GM18508 (cell line): ENCODE measurements at regions not wholly inside any gene's neighbourhood (a gene's known extent, or its start where the extent isn't known, plus 50 kb on each side); places are given as distances from the start of the nearest gene placed in this dataset.

Experiments
- ATAC-seq: cut with Tn5 transposase; IDR thresholded peaks from one replicate; pipeline ENCODE4 v1.9.1; 2021; ENCODE audit warnings: moderate number of reproducible peaks; ENCODE audit not compliant: insufficient read depth, unreplicated experiment

DNA sequence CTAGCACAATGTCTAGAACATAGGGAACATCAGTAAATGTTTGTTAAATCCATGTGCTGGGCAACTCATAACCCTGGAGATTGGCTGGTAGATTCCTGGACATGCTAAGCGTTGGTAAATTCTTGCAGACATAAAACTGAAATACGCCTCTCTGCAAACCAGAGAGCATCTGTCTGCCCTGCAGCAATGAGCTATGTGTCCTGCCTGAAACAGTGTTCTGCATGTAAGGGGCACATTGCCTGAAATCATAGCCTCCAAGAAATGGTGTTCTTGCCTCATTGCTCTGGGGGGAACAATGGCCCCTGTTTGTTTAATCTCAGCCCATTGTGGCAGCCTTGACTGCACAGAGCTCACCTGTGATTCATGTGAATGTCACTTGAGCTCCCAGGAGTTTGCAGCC is 113.5 kb upstream of the CCL2 start:
- ATAC-seq, result no peak

DNA sequence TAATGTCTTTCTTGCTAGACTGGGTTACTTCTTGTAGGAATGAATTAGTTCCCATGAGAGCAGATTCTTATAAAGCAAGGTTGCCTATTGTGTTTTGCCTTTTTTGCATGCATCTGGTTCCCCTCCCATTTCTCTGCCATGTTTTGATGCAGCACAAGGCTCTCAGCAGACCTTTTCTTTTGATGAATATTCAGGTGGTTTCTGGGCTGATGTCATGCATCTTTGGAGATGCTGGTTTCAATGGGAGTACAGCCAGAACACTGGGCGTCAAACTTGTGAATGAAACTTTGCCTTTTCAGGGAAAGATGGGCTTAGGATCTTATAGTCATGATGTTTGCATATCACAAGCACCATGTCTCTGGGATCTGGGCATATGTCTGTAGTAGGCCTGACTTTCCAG is 111.7 kb upstream of the CCL2 start:
- no peak for ATAC-seq

DNA sequence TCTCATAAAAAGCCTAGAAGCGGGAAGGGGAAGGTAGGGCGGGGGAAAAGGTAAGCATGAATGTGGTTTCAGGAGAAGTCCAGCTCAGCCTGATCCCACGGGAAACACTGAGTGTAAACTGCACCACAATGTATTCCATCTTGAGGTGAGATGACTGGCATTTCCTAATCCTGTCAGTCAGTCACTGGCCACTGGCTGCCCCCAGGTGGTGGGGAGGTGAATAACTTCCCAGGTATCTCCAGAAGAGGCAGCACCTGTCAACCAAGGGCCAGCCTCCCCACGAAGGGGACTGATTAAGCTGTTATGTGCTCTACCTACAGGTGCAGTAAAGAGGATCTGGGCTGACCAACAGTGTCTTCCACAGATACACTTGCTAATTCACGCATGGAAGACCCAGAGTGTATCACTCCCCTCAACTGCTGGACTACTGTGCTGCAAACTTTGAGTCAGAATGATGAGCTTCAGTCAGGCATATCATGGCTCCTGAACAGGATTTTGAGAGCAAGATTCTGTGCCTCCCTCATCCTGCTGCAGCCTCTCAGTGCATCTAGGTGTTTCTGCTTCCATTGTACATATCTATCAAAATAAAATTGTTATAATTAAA is 108.5 kb upstream of the CCL2 start:
- ATAC-seq, result no peak

DNA sequence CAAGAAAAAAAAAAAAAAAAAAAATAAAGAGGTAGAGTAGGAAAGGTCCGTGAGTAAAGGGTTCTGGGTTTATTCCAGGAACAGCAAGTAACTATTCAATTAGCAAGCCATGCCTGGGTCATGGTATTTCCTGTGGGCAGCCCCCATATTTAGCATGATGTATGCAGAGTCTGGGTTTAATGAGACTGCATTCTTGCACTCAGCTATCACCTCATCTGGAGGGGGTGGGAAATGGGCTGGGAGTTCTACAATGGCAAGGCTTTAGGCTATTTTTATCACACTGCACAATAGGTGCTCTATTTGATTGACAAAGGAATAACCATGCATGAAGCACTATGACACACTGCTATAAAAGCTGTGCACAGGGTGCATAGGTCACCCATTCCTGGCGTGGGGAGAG is 104.0 kb upstream of the CCL2 start:
- no peak for ATAC-seq

DNA sequence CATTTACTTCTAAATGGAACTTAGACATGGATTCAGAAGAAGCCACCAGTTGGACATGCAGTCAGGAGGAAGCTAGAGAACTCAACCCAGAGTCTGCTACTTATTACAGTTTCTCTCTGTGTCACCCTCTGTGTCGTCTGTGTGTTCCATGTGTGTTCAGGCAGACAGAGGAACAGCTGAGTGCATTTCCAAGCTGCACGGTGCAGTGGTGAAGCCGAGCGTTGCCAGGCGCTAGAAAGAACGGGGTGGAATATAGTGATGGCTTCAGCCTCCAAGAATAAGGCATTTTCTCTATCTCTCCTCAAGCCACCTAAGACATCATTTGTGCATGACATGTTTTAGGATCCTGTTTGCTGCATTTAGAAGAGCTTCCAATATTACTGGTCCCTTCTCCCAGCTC is 101.1 kb upstream of the CCL2 start:
- no peak for ATAC-seq

DNA sequence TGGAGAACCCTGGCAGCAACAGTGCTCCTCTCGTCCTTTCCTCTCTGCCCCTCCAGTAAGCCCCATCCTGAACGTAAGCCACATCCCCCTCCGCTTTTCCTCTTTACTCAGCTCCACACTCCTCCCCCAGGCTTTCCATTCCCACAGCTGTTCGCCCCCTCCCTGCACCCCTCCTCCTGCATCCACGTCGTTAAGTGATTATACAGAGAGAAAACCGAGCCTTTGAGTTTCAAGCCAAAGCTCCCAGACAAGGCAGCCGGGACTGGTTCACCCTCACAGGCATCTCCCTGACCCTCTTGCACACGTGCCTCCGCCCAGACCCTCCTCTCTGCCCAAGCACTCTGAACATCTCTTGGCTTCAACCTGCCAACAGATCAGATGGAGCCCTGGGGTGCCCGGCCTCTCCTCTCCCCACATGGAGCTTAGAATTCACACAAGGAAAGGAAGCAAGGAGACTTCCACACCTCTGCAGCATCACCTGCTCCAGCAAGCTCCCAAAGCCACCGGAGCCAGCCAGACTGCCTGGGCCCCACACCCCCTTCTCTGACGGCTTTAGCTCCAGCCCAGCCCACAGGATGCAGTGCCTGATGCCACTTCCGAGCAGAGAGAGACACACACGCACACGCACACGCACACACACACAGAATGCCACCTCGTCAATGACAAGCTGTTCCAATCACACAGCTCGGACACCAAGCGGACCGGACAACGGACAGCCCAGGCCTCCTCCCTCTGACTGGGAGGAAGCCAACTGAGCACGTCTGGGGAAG is 99.9 kb upstream of the CCL2 start:
- no peak for ATAC-seq

DNA sequence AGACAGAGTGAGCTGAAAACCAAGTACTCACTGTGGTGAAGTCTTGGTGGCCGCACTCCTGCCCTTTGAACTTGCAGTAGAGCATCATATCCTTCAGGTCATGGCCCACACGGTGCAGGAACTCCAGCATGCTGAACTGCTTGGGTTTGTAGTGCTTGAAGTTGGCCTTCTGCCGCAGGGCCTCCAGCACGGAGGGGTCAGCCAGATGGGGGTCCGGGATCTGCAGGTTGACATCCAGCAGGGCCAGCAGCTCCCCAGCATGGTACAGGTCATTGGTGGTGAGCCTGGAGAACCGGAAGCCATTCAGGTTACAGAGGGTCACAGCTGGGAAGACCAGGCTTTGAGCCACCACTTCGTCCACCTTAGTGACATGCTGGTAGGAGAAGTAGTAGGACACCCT is 99.1 kb upstream of the CCL2 start:
- ATAC-seq, result no peak

DNA sequence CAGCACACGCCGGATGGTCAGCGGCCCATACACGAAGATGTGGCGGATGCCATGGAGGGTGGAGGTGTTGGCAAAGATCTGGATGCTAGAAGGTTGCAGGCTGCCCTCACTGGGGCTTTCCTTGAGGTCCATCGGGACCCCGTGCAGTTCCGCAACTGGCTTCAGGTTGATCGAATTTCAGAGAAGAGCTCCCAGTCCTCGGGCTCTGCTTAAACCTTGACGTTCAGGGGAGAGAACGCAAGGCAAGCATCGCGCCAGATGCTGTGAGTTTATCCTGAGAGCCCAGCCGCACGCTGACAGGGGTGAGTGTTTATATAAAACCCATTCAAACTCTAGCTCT is 98.7 kb upstream of the CCL2 start:
- ATAC-seq, result no peak

DNA sequence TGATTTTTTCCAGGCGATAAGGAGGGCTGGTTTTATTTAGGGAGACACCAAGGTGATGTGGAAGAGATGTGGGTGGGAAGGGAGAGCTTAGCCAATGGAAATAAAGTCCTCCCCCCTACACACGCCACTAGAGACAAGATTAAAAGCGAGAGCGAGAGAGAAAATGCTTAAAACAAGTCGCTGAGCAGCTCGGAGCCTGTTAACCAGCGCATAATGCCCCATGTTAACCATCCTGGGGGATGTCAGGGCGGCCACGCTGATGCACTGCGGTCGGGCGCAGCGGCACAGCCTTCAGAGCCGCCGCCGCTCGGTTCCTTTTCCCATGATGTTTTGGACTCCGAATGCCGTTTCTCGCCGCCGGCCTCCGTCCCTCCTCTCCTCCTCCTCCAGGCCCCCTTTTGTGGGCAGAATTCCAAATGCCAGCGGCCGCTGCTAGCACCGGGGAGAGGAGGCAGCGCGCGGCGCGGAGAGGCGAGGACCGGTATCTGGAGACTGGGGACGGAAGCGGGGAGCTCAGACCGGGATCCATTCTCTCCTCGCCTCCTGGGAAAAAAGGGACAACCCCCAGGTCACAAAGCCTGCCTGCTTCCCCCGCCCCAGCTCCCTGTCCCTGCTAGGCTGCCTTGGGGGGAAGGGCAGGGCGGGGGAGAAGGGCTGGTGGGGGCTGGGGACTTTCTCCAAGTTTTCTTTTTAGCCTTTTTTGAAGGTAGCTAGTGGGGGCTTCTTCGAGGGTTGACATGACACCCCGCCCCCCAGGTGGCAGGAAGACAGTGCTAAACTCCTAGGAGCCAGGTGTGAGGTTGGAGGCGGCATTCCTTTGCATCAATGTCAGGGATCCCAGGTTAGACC is 98.1 kb upstream of the CCL2 start:
- ATAC-seq, result no peak

DNA sequence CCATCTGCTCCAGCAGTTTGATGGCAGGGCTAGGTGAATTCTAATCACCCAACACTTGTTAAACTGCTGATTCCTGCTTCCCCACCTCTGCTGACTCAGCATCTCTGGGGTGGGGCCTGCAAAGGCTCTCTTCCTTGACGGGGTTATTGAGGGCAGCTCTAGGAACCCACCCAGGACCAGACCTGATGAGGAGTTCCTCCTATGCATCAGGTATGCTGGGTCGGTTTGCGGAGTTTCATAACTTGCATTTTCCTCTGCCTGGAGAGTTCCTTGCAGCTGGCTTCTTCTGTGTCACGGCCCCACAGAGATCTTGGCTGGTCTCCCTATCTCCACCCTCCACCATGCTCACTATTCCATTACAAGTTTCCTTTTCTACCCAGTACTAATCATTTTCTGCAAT is 93.4 kb upstream of the CCL2 start:
- no peak for ATAC-seq

DNA sequence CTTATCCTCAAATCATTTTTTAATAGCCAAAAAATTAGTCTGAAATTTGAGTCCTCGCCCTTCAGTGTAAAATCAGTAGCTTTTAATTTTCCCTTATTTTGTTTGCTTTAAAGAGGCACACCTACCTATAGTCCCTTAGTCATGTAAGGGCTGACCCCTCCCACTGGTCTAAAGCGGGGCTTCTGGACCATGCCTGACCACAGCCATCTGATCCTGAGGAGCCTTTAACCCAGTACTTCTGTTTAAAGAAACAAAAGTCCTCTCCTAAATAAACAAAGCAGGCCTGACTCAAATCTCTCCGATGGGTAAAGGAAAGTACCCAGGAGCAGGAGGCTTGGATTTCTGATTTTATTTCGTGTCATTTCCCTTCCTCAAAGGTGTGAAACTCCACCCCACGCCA is 92.0 kb upstream of the CCL2 start:
- ATAC-seq, result no peak

DNA sequence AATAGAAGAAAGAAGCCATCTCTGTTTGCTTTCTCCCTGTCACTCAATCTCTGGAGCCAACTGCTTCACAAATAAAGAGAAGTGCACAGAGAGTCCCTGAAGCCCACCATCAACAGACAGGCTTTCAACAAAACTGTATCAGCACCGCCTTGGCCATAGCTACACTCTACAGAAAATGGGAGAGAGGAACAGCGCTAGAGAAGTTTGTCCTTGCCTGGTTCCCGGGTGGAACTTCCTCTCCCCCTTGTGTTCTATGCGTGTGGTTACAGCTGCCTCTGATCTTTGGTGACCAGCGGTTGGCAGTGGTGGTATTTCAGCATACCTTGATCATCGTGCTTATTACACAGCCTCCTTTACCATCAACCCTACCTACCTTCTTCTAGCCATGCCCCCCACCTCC is 91.4 kb upstream of the CCL2 start:
- no peak for ATAC-seq

DNA sequence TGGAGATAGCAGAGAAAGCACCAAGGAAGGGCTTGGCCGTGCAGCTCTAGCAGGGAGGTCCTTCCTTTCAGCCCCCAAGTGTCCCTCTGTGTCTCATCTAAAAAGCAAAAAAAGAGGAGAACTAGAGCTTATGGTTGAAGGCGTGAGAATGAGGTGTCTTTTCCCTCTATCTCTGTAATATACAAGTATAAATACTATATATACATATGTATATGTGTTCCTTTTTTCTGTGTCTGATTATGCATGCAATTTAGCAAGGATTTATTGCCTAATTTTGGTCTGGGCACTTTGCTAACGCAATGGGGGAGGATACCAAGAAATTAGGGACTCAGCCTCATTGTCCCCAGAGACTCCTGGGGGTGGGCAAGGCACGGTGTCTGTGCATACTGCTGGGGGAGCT is 90.2 kb upstream of the CCL2 start:
- no peak for ATAC-seq

DNA sequence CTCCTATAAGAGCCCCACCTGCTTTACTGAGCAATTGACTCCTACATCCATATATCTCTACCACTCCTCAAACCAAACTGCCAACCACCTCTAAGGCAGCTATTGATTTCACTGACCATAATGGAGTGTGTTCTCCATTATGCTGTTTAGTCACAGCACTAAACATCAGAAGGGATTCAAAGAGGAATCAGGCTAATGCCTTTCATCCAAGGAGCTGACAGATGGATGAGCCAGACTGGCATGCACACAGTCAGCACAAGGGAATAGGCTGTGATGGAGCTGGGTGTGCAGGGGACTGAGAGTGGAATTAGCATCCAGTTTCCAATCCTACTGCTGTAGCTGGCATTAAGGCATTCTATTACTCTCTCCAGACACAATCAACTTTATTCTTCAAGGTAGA is 88.7 kb upstream of the CCL2 start:
- ATAC-seq, result no peak

DNA sequence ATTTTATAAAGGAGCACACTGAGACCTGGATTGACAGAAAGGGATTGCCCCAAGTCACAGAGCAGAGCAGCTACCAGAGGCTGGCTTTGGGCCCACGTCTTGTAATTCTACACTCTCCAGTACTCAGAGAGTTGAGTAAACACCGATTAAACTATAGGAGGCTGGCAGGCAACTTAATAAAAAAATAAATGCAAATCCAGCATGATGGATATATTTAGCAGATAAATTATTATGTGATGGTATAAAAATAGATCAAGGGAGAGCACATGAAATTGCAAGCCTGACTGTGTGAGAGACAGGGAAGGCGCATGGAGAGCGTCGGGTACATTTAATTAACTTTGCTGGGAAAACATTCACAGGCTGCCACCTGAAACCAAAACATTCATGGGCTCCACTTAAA is 87.7 kb upstream of the CCL2 start:
- no peak for ATAC-seq

DNA sequence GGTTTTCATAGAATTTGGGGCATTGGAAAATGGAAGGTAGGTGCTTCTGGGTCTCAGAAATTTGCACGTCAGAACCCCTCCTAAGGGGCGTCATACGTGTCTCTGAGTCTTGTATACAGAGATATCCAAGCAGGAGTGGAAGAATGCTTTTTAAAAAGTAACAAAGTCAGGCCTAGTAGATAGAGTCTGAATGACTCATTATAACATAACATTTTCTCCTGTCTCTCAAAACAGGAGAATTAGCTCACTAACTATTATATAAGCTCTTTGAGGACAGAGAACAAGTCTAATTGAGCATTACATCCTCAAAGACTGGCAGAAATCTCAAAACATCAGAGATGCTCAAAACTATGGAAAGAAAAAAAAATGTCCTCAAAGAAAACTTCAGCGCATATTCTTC is 86.1 kb upstream of the CCL2 start:
- no peak for ATAC-seq

DNA sequence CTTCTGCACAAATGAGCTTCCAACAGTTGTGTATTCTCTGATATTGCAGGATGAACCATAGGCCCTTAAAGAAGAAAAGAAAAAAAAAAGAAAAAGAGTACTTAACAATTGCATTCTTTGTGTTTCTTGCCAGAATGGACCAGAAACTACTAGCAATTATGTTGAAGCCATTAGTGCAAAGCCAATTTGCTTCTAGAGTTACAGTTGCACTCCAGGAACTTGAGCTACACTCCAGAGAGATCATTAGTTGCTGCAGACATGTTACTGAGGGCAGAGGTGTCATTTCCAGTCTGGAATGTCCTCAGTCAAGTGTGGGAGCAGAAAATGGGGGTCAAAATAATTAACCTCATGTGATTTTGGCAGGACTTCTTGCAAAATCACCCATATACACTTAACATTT is 85.6 kb upstream of the CCL2 start:
- no peak for ATAC-seq

DNA sequence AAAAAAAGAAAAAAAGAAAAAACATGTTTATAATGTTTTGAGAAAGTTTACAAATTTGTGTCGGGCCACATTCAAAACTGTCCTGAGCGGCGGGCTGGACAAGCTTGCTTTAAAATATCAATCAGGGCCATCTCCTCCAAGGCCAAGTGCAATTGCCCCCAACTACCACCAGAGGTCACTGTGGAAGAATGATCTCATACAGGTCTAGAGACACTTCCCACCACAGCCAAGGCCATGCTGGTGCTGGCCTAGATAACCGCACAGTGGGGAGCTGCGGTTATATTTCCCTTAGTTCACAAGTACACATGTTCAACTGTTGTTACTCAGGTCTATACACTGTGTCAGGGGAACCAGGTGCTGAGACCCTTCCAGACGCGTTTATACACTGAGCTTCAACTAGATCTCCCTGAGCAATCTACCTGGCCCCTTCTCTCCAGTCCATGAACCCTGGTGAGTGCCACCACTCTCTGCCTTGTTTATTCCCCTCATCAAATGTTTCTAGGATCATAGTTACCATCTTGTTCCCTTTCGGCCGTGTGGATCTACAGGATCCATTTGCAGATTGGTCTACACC is 83.8 kb upstream of the CCL2 start:
- no peak for ATAC-seq

DNA sequence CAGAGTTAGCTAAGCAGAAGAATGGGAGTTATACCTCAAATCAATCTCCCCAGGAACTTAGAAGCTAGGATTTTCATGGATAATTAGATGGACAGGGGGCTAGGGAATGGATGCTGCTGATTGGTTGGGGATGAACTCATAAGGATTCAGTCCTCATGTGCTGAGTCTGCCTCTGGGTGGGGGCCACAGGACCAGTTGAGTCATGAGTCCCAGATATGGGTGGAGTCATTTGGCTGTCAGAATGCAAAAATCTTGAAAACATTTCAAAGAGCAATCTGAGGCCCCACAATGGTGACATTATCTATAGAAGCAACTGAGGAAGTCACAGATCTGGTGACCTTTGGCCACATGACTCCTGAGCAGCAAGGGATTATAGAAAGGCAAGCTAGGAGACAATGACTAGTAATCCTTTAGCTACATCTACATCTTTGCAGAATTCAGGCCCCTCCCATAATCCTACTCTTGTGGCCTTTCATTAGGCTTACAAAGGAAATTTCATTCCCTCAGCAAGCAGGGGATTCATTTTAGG is 82.6 kb upstream of the CCL2 start:
- ATAC-seq, result no peak

DNA sequence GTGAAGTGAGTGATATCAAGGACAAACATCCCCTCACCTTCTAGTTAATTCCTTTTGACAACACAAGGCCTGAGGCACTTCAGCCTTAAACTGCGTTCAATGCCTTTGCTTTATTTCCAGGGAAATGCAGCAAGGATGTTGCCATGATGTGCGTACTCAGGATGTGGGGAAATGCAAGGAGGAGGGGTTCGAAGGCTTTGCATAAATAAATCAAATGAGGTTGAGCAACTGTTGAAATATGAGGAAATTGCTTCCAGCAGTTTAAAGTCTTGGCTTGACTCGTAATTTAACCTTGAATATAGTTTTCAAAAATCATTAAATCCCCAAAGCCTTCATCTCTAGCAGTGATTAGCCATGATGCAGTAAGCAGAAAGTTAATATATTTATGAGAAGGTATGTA is 81.8 kb upstream of the CCL2 start:
- no peak for ATAC-seq

DNA sequence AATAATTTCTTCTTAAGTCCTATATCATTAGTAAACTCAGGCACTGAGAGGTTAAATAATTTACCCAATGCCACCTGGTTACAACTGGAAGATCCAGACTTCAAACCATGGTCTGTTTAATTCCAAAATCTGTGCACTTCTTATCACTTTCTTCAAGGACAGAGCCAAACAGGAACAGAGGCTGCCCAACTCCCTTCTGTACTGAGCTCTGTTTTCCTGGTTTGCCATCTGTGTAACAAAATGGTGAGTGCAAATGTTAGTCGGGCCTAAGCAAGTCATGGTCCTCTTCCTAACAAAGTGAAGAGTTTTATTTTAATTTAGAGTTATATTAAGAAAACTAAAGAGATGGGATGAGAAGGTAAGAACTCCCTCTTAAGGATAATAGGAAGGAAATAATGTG is 80.6 kb upstream of the CCL2 start:
- ATAC-seq, result no peak
